GM12873 (cell line): ENCODE measurements at regions not wholly inside any gene's neighbourhood (a gene's known extent, or its start where the extent isn't known, plus 50 kb on each side); places are given as distances from the start of the nearest gene placed in this dataset.

Experiments
- CTCF ChIP-seq: IDR thresholded peaks from 2 replicates; pipeline ENCODE4 v1.5.1; 2012; ENCODE audit warnings: low read depth, mild to moderate bottlenecking, moderate library complexity, low read length, control low read depth; ENCODE audit not compliant: insufficient read depth; ENCODE audit errors: missing control alignments

GRCh38 chr18:22765896-22766295, 167.2 kb upstream of the RBBP8 start:
- no peak for TF ChIP-seq CTCF

- no peak for TF ChIP-seq CTCF
Observed at GRCh38 chr18:22767653-22768052, 165.5 kb upstream of the RBBP8 start.

- no peak for TF ChIP-seq CTCF
Observed at GRCh38 chr18:22773944-22774343, 159.2 kb upstream of the RBBP8 start.

GRCh38 chr18:22778996-22779395, 154.1 kb upstream of the RBBP8 start:
- TF ChIP-seq CTCF, result no peak

GRCh38 chr18:22783245-22783644, 149.9 kb upstream of the RBBP8 start:
- TF ChIP-seq CTCF, result no peak

GRCh38 chr18:22783662-22784076, 149.5 kb upstream of the RBBP8 start:
- no peak for TF ChIP-seq CTCF

GRCh38 chr18:22789052-22789451, 144.1 kb upstream of the RBBP8 start:
- TF ChIP-seq CTCF, result no peak
